ENCODE measurements at regions not wholly inside any gene's neighbourhood (a gene's known extent, or its start where the extent isn't known, plus 50 kb on each side); places are given as distances from the start of the nearest gene placed in this dataset.

GRCh38 chr22:27192135-27192829 lies 534.9 kb downstream of the MIAT start:
- no peak for TF ChIP-seq CTCF (IDR thresholded peaks at IDR 0.05; ENCODE audit: low read length)
- TF ChIP-seq EZH2 (optimal IDR thresholded peaks at IDR 0.05; ENCODE audit: low read depth, low read length), result no peak

Measured in MM.1S (cell line).